HEK293 (cell line): ENCODE measurements at regions not wholly inside any gene's neighbourhood (a gene's known extent, or its start where the extent isn't known, plus 50 kb on each side); places are given as distances from the start of the nearest gene placed in this dataset.
A peak's percentile ranks its signal among the peaks of the same experiment; 100 is the strongest.

Experiments
- CTCF ChIA-PET: fragments of 350-600 bp; formaldehyde crosslinking; extraction: SDS; loops from one replicate; lab custom pipeline; 2021; ENCODE audit warnings: antibody characterized with exemption; lab: Yijun Ruan, JAX
- POLR2A ChIA-PET: fragments of 300-600 bp; formaldehyde crosslinking; extraction: SDS; loops from one replicate; lab custom pipeline; 2020; ENCODE audit warnings: antibody characterized with exemption, inconsistent platforms; lab: Yijun Ruan, JAX
- H3K27ac ChIP-seq: fragments of 200-500 bp; sonication (Bioruptor generic); 2 replicates; pipeline ENCODE4 v1.5.1; 2014; ENCODE audit warnings: low read depth, low read length, control low read depth, inconsistent platforms; ENCODE audit errors: extremely low read depth
- H3K36me3 ChIP-seq, 2 experiments: fragments of 200-500 bp in 1 of 2; sonication (Bioruptor generic) in 1 of 2; 1 replicate in 1 of 2; 2 replicates in 1 of 2; pipeline ENCODE4 v1.5.1; 2014 to 2017; ENCODE audit warnings: inconsistent platforms in 2 of 2, low read length in 2 of 2; ENCODE audit not compliant: control insufficient read depth in 2 of 2, insufficient read depth in 1 of 2
- H3K4me1 ChIP-seq: fragments of 200-500 bp; sonication (Bioruptor generic); 2 replicates; pipeline ENCODE4 v1.5.1; 2014; ENCODE audit warnings: mild to moderate bottlenecking, low read length, inconsistent platforms; ENCODE audit not compliant: control insufficient read depth, insufficient read depth
- H3K4me3 ChIP-seq: 2 replicates; pipeline ENCODE4 v1.5.1; 2011; ENCODE audit warnings: low read depth, mild to moderate bottlenecking, control low read depth, low read length, moderate library complexity
- H3K9me3 ChIP-seq: fragments of 200-500 bp; sonication (Bioruptor generic); 2 replicates; pipeline ENCODE4 v1.5.1; 2014; ENCODE audit warnings: low read depth, low read length, inconsistent platforms; ENCODE audit not compliant: control insufficient read depth, insufficient read depth
- HOXC10 ChIP-seq: sonication (generic); formaldehyde crosslinking; IDR thresholded peaks from 2 replicates; pipeline ENCODE4 v1.8.1; 2023; ENCODE audit warnings: mild to moderate bottlenecking, missing genetic modification reagents
- INSM2 ChIP-seq: fragments of 450-650 bp; formaldehyde crosslinking; IDR thresholded peaks from 2 replicates; pipeline ENCODE4 v1.5.1; 2016; ENCODE audit warnings: missing biosample characterization, missing genetic modification characterization
- SALL2 ChIP-seq: fragments of 450-650 bp; formaldehyde crosslinking; IDR thresholded peaks from 2 replicates; pipeline ENCODE4 v1.5.0; 2017; ENCODE audit warnings: missing biosample characterization, mild to moderate bottlenecking, missing genetic modification characterization, borderline replicate concordance
- SETDB1 ChIP-seq: IDR thresholded peaks from one replicate; pipeline ENCODE4 v1.6.1; 2017; ENCODE audit warnings: mild to moderate bottlenecking, low read length, moderate library complexity, mixed read lengths; ENCODE audit not compliant: insufficient read length
- TRIM28 ChIP-seq: IDR thresholded peaks from 2 replicates; pipeline ENCODE4 v1.6.1; 2011; ENCODE audit warnings: low read length, control low read depth, borderline replicate concordance
- ZBTB11 ChIP-seq: fragments of 450-650 bp; formaldehyde crosslinking; conservative IDR thresholded peaks from 2 replicates; pipeline ENCODE4 v1.5.1; 2016; ENCODE audit warnings: low read depth, missing biosample characterization, missing genetic modification characterization
- ZNF114 ChIP-seq: fragments of 450-650 bp; formaldehyde crosslinking; IDR thresholded peaks from 2 replicates; pipeline ENCODE4 v1.5.0; 2017; ENCODE audit warnings: missing biosample characterization, missing genetic modification characterization
- ZNF133 ChIP-seq: fragments of 450-650 bp; formaldehyde crosslinking; IDR thresholded peaks from 2 replicates; pipeline ENCODE4 v1.5.1; 2016; ENCODE audit warnings: missing biosample characterization, missing genetic modification characterization
- ZNF155 ChIP-seq: fragments of 450-650 bp; formaldehyde crosslinking; IDR thresholded peaks from 2 replicates; pipeline ENCODE4 v1.5.1; 2016; ENCODE audit warnings: missing biosample characterization, missing genetic modification characterization
- ZNF175 ChIP-seq: fragments of 450-650 bp; formaldehyde crosslinking; IDR thresholded peaks from 2 replicates; pipeline ENCODE4 v1.5.1; 2016; ENCODE audit warnings: missing biosample characterization, missing genetic modification characterization
- ZNF202 ChIP-seq: fragments of 450-650 bp; formaldehyde crosslinking; IDR thresholded peaks from 2 replicates; pipeline ENCODE4 v1.5.1; 2016; ENCODE audit warnings: missing biosample characterization, missing genetic modification characterization, borderline replicate concordance
- ZNF335 ChIP-seq: fragments of 450-650 bp; formaldehyde crosslinking; conservative IDR thresholded peaks from 2 replicates; pipeline ENCODE4 v1.5.1; 2016; ENCODE audit warnings: missing biosample characterization, missing genetic modification characterization
- ZNF621 ChIP-seq: fragments of 450-650 bp; formaldehyde crosslinking; IDR thresholded peaks from 2 replicates; pipeline ENCODE4 v1.5.1; 2017; ENCODE audit warnings: missing biosample characterization, missing genetic modification characterization
- ZNF664 ChIP-seq: fragments of 450-650 bp; formaldehyde crosslinking; IDR thresholded peaks from 2 replicates; pipeline ENCODE4 v1.5.1; 2016; ENCODE audit warnings: missing biosample characterization, missing genetic modification characterization
- ZNF707 ChIP-seq: fragments of 450-650 bp; formaldehyde crosslinking; IDR thresholded peaks from 2 replicates; pipeline ENCODE4 v1.5.1; 2016; ENCODE audit warnings: missing biosample characterization, missing genetic modification characterization
- ZNF776 ChIP-seq: fragments of 450-650 bp; formaldehyde crosslinking; IDR thresholded peaks from 2 replicates; pipeline ENCODE4 v1.5.0; 2017; ENCODE audit warnings: missing biosample characterization, missing genetic modification characterization, borderline replicate concordance
- TF ChIP-seq, protein P1 (sequence below): fragments of 450-650 bp; formaldehyde crosslinking; IDR thresholded peaks from 2 replicates; pipeline ENCODE4 v1.5.1; 2016; ENCODE audit warnings: missing biosample characterization, missing genetic modification characterization
- TF ChIP-seq, protein P2 (sequence below): fragments of 450-650 bp; formaldehyde crosslinking; IDR thresholded peaks from 2 replicates; pipeline ENCODE4 v1.5.1; 2016; ENCODE audit warnings: missing biosample characterization, missing genetic modification characterization, borderline replicate concordance

DNA sequence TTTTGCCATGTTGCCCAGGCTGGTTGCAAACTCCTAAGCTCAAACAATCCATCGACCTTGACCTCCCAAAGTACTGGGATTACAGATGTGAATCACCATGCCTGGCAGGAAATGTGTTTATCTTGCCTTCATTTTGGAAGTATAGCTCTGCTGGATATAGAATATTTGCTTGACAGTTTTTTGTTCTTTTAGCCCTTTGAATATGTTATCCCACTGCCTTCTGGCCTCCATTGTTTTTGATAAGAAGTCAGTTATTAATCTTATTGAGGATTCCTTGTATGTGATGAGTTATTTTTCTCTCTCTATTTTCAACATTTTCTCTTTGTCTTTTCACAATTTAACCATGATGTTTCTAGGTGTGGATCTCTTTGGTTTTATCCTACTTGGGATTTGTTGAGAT, 112.9 kb upstream of the RAB3GAP2 start:
- Histone ChIP-seq H3K9me3 (no peaks in the 10 kb centered on the region), H3K36me3 (no peaks in the 10 kb centered on the region), H3K4me1 (no peaks in the 10 kb centered on the region), H3K27ac (no peak overlapping the region), H3K4me3 (no peak overlapping the region)
- TF ChIP-seq ZBTB11 (no peak), SETDB1 (peak; percentile 90), TRIM28 (peak; percentile 59; the same call in 1 of the 2 replicates)
- TF ChIP-seq, all 188 proteins: peak for 2
- POLR2A ChIA-PET, result no interaction called here
- CTCF ChIA-PET, result interaction anchor here (0.7 kb wide), 1 partner anchor 12 kb away, joined by 4 read pairs; no protein-coding TSS in a partner anchor

GRCh38 chr1:220382994-220383393, 110.7 kb upstream of the RAB3GAP2 start:
- Histone ChIP-seq H3K4me3 (no peak overlapping the region), H3K27ac (no peak overlapping the region), H3K36me3 (no peaks in the 10 kb centered on the region), H3K9me3 (no peaks in the 10 kb centered on the region), H3K4me1 (no peaks in the 10 kb centered on the region)
- ChIA-PET CTCF (interaction anchor here (0.9 to 1.4 kb wide), 2 partner anchors 10 to 12 kb away, joined by 4 to 5 read pairs; no protein-coding TSS in a partner anchor), POLR2A (no interaction called here)
- no peak for TF ChIP-seq ZNF133 (tag by site-specific recombination)
- no peak for TF ChIP-seq HOXC10 (CRISPR knock-in tag)
- no peak for TF ChIP-seq INSM2 (tag by site-specific recombination)
- no peak for TF ChIP-seq ZNF776 (tag by site-specific recombination)
- TF ChIP-seq, protein P1, sequence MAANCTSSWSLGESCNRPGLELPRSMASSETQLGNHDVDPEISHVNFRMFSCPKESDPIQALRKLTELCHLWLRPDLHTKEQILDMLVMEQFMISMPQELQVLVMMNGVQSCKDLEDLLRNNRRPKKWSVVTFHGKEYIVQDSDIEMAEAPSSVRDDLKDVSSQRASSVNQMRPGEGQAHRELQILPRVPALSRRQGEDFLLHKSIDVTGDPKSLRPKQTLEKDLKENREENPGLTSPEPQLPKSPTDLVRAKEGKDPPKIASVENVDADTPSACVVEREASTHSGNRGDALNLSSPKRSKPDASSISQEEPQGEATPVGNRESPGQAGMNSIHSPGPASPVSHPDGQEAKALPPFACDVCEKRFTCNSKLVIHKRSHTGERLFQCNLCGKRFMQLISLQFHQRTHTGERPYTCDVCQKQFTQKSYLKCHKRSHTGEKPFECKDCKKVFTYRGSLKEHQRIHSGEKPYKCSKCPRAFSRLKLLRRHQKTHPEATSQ (tag by site-specific recombination), result no peak
- no peak for TF ChIP-seq SALL2
- no peak for TF ChIP-seq TRIM28
- no peak for TF ChIP-seq ZNF707 (tag by site-specific recombination)
- TF ChIP-seq, protein P2, sequence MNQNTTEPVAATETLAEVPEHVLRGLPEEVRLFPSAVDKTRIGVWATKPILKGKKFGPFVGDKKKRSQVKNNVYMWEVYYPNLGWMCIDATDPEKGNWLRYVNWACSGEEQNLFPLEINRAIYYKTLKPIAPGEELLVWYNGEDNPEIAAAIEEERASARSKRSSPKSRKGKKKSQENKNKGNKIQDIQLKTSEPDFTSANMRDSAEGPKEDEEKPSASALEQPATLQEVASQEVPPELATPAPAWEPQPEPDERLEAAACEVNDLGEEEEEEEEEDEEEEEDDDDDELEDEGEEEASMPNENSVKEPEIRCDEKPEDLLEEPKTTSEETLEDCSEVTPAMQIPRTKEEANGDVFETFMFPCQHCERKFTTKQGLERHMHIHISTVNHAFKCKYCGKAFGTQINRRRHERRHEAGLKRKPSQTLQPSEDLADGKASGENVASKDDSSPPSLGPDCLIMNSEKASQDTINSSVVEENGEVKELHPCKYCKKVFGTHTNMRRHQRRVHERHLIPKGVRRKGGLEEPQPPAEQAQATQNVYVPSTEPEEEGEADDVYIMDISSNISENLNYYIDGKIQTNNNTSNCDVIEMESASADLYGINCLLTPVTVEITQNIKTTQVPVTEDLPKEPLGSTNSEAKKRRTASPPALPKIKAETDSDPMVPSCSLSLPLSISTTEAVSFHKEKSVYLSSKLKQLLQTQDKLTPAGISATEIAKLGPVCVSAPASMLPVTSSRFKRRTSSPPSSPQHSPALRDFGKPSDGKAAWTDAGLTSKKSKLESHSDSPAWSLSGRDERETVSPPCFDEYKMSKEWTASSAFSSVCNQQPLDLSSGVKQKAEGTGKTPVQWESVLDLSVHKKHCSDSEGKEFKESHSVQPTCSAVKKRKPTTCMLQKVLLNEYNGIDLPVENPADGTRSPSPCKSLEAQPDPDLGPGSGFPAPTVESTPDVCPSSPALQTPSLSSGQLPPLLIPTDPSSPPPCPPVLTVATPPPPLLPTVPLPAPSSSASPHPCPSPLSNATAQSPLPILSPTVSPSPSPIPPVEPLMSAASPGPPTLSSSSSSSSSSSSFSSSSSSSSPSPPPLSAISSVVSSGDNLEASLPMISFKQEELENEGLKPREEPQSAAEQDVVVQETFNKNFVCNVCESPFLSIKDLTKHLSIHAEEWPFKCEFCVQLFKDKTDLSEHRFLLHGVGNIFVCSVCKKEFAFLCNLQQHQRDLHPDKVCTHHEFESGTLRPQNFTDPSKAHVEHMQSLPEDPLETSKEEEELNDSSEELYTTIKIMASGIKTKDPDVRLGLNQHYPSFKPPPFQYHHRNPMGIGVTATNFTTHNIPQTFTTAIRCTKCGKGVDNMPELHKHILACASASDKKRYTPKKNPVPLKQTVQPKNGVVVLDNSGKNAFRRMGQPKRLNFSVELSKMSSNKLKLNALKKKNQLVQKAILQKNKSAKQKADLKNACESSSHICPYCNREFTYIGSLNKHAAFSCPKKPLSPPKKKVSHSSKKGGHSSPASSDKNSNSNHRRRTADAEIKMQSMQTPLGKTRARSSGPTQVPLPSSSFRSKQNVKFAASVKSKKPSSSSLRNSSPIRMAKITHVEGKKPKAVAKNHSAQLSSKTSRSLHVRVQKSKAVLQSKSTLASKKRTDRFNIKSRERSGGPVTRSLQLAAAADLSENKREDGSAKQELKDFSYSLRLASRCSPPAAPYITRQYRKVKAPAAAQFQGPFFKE (tag by site-specific recombination), result no peak
- TF ChIP-seq ZNF175 (tag by site-specific recombination), result no peak
- no peak for TF ChIP-seq ZNF335 (tag by site-specific recombination)
- TF ChIP-seq ZNF114 (tag by site-specific recombination), result no peak
- no peak for TF ChIP-seq ZNF202
- TF ChIP-seq ZNF155 (tag by site-specific recombination), result no peak
- no peak for TF ChIP-seq ZNF664 (tag by site-specific recombination)
- no peak for TF ChIP-seq ZNF621 (tag by site-specific recombination)
